ENCODE measurements at regions not wholly inside any gene's neighbourhood (a gene's known extent, or its start where the extent isn't known, plus 50 kb on each side); places are given as distances from the start of the nearest gene placed in this dataset.
A peak's percentile ranks its signal among the peaks of the same experiment; 100 is the strongest.
"Not testable (repeated sequence)": the region's sequence is repeated elsewhere in the genome, so short reads cannot be mapped to it uniquely, and the experiment has no call there.

GRCh38 chr2:212913640-212914306 lies 237.6 kb downstream of the IKZF2 start:
- DNase-seq (ENCODE audit: low spot score): no peak

GRCh38 chr2:212912445-212913103 lies 238.8 kb downstream of the IKZF2 start:
- DNase-seq (ENCODE audit: low spot score): no peak

GRCh38 chr2:212911011-212911410 lies 240.4 kb downstream of the IKZF2 start:
- no peak for DNase-seq (ENCODE audit: low spot score)

- no peak for DNase-seq (ENCODE audit: low spot score)
Observed at GRCh38 chr2:212908682-212909435, 242.6 kb downstream of the IKZF2 start.

GRCh38 chr2:212908031-212908430 lies 243.4 kb downstream of the IKZF2 start:
- DNase-seq (ENCODE audit: low spot score): no peak

GRCh38 chr2:212906620-212907019 lies 244.8 kb downstream of the IKZF2 start:
- DNase-seq (ENCODE audit: low spot score): no peak

- no peak for DNase-seq (ENCODE audit: low spot score)
Observed at GRCh38 chr2:212905640-212906201, 245.7 kb downstream of the IKZF2 start.

GRCh38 chr2:212904646-212905045 lies 246.8 kb downstream of the IKZF2 start:
- DNase-seq (ENCODE audit: low spot score): no peak

GRCh38 chr2:212903413-212903812 lies 248.0 kb downstream of the IKZF2 start:
- DNase-seq (ENCODE audit: low spot score): no peak

- DNase-seq (ENCODE audit: low spot score): no peak
Observed at GRCh38 chr2:212902421-212902820, 249.0 kb downstream of the IKZF2 start.

GRCh38 chr2:212901604-212902275 lies 249.7 kb downstream of the IKZF2 start:
- no peak for DNase-seq (ENCODE audit: low spot score)

GRCh38 chr2:212900715-212901114 lies 250.7 kb downstream of the IKZF2 start:
- DNase-seq (ENCODE audit: low spot score): no peak

- DNase-seq (ENCODE audit: low spot score): no peak
Observed at GRCh38 chr2:212898011-212898410, 253.4 kb downstream of the IKZF2 start.

- no peak for DNase-seq (ENCODE audit: low spot score)
Observed at GRCh38 chr2:212897296-212897695, 254.1 kb downstream of the IKZF2 start.

- DNase-seq (ENCODE audit: low spot score): no peak
Observed at GRCh38 chr2:212894026-212894425, 257.4 kb downstream of the IKZF2 start.

- no peak for DNase-seq (ENCODE audit: low spot score)
Observed at GRCh38 chr2:212893216-212893615, 258.2 kb downstream of the IKZF2 start.

GRCh38 chr2:212892193-212892592 lies 259.2 kb downstream of the IKZF2 start:
- peak; percentile 57 for DNase-seq (ENCODE audit: low spot score)

- no peak for DNase-seq (ENCODE audit: low spot score)
Observed at GRCh38 chr2:212891580-212891979, 259.8 kb downstream of the IKZF2 start.

- DNase-seq (ENCODE audit: low spot score): no peak
Observed at GRCh38 chr2:212882626-212883025, 268.8 kb downstream of the IKZF2 start.

GRCh38 chr2:212876556-212876955 lies 274.9 kb downstream of the IKZF2 start:
- not testable (repeated sequence) for DNase-seq (ENCODE audit: low spot score)

GRCh38 chr2:212875950-212876349 lies 275.5 kb downstream of the IKZF2 start:
- DNase-seq (ENCODE audit: low spot score): not testable (repeated sequence)

GRCh38 chr2:212873256-212873655 lies 278.2 kb downstream of the IKZF2 start:
- DNase-seq (ENCODE audit: low spot score): no peak

Measured in RKO (cell line).